ENCODE measurements at regions not wholly inside any gene's neighbourhood (a gene's known extent, or its start where the extent isn't known, plus 50 kb on each side); places are given as distances from the start of the nearest gene placed in this dataset.

- Histone ChIP-seq H2AFZ (ENCODE audit: control insufficient read depth, low read length) (no peak overlapping the region), H4K20me1 (ENCODE audit: control insufficient read depth, extremely low read depth, insufficient read depth, low read length) (no peaks in the 10 kb centered on the region), H3K9me1 (ENCODE audit: control insufficient read depth, extremely low read depth, insufficient read depth, low read length) (no peaks in the 10 kb centered on the region), H3K4me3 (ENCODE audit: control insufficient read depth in 2 of 3, extremely low read depth in 1 of 3, insufficient read depth in 2 of 3, low read depth in 1 of 3, low read length in 3 of 3) (no peak overlapping the region), H3K9me3 (ENCODE audit: control insufficient read depth, low read depth, low read length) (peaks cover 4% of the 10 kb centered on the region), H3K4me2 (ENCODE audit: control insufficient read depth, extremely low read depth, insufficient read depth, low read depth, low read length) (no peak overlapping the region), H3K9ac (ENCODE audit: control insufficient read depth, extremely low read depth, insufficient read depth, low read length) (no peak overlapping the region), H3K79me2 (ENCODE audit: control insufficient read depth, insufficient read depth, low read length) (no peaks in the 10 kb centered on the region), H3K27ac (ENCODE audit: control insufficient read depth, insufficient read depth, low read length) (no peak overlapping the region), H3K27me3 (ENCODE audit: control insufficient read depth, extremely low read depth, insufficient read depth, low read length) (no peaks in the 10 kb centered on the region), H3K4me1 (ENCODE audit: control insufficient read depth, extremely low read depth, insufficient read depth, low read length) (no peaks in the 10 kb centered on the region), H3K36me3 (ENCODE audit: control insufficient read depth in 2 of 2, extremely low read depth in 1 of 2, insufficient read depth in 2 of 2, low read length in 2 of 2) (no peaks in the 10 kb centered on the region)
- dilution Hi-C loops (cut with MboI; ENCODE audit: extremely low pct_ligation_motif_present, low sequenced_read_pairs), result no loop called here
- FAIRE-seq, result no peak
- no peak for TF ChIP-seq CTCF (optimal IDR thresholded peaks at IDR 0.05 in 1 of 3, IDR thresholded peaks at IDR 0.05 in 1 of 3, conservative IDR thresholded peaks at IDR 0.05 in 1 of 3; ENCODE audit: extremely low read depth in 1 of 3, insufficient read depth in 2 of 3, low read length in 3 of 3)
- TF ChIP-seq EZH2 (IDR thresholded peaks at IDR 0.05; ENCODE audit: low read length), result no peak
- no peak for DNase-seq (ENCODE audit: low read depth, low spot score)
Measured at GRCh38 chr3:26535151-26535550, 87.4 kb upstream of the LRRC3B start.

- Histone ChIP-seq H3K9ac (ENCODE audit: control insufficient read depth, extremely low read depth, insufficient read depth, low read length) (no peak overlapping the region), H3K36me3 (ENCODE audit: control insufficient read depth in 2 of 2, extremely low read depth in 1 of 2, insufficient read depth in 2 of 2, low read length in 2 of 2) (no peaks in the 10 kb centered on the region), H2AFZ (ENCODE audit: control insufficient read depth, low read length) (no peak overlapping the region), H3K4me2 (ENCODE audit: control insufficient read depth, extremely low read depth, insufficient read depth, low read depth, low read length) (no peak overlapping the region), H3K4me1 (ENCODE audit: control insufficient read depth, extremely low read depth, insufficient read depth, low read length) (no peaks in the 10 kb centered on the region), H4K20me1 (ENCODE audit: control insufficient read depth, extremely low read depth, insufficient read depth, low read length) (no peaks in the 10 kb centered on the region), H3K4me3 (ENCODE audit: control insufficient read depth in 2 of 3, extremely low read depth in 1 of 3, insufficient read depth in 2 of 3, low read depth in 1 of 3, low read length in 3 of 3) (no peak overlapping the region), H3K9me1 (ENCODE audit: control insufficient read depth, extremely low read depth, insufficient read depth, low read length) (no peaks in the 10 kb centered on the region), H3K79me2 (ENCODE audit: control insufficient read depth, insufficient read depth, low read length) (no peaks in the 10 kb centered on the region), H3K9me3 (ENCODE audit: control insufficient read depth, low read depth, low read length) (peaks cover 4% of the 10 kb centered on the region), H3K27ac (ENCODE audit: control insufficient read depth, insufficient read depth, low read length) (no peak overlapping the region), H3K27me3 (ENCODE audit: control insufficient read depth, extremely low read depth, insufficient read depth, low read length) (no peaks in the 10 kb centered on the region)
- TF ChIP-seq EZH2 (IDR thresholded peaks at IDR 0.05; ENCODE audit: low read length), result no peak
- TF ChIP-seq CTCF (optimal IDR thresholded peaks at IDR 0.05 in 1 of 3, IDR thresholded peaks at IDR 0.05 in 1 of 3, conservative IDR thresholded peaks at IDR 0.05 in 1 of 3; ENCODE audit: extremely low read depth in 1 of 3, insufficient read depth in 2 of 3, low read length in 3 of 3), result no peak
- dilution Hi-C loops (cut with MboI; ENCODE audit: extremely low pct_ligation_motif_present, low sequenced_read_pairs), result no loop called here
- no peak for DNase-seq (ENCODE audit: low read depth, low spot score)
- FAIRE-seq, result no peak
Measured at GRCh38 chr3:26536955-26537354, 85.6 kb upstream of the LRRC3B start.

Measured in keratinocyte (primary cell).